ENCODE measurements at regions not wholly inside any gene's neighbourhood (a gene's known extent, or its start where the extent isn't known, plus 50 kb on each side); places are given as distances from the start of the nearest gene placed in this dataset.

GRCh38 chr3:117252208-117252607, 542.6 kb downstream of the TUSC7 start:
- TF ChIP-seq, protein P1, sequence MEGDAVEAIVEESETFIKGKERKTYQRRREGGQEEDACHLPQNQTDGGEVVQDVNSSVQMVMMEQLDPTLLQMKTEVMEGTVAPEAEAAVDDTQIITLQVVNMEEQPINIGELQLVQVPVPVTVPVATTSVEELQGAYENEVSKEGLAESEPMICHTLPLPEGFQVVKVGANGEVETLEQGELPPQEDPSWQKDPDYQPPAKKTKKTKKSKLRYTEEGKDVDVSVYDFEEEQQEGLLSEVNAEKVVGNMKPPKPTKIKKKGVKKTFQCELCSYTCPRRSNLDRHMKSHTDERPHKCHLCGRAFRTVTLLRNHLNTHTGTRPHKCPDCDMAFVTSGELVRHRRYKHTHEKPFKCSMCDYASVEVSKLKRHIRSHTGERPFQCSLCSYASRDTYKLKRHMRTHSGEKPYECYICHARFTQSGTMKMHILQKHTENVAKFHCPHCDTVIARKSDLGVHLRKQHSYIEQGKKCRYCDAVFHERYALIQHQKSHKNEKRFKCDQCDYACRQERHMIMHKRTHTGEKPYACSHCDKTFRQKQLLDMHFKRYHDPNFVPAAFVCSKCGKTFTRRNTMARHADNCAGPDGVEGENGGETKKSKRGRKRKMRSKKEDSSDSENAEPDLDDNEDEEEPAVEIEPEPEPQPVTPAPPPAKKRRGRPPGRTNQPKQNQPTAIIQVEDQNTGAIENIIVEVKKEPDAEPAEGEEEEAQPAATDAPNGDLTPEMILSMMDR (IDR thresholded peaks at IDR 0.05 in 2 of 3, conservative IDR thresholded peaks at IDR 0.05 in 1 of 3; ENCODE audit: insufficient read depth in 2 of 3, low read depth in 1 of 3, low read length in 3 of 3), result no peak
- TF ChIP-seq ZNF239 (CRISPR knock-in tag; IDR thresholded peaks at IDR 0.05) (no peak), NR2C2 (CRISPR knock-in tag; IDR thresholded peaks at IDR 0.05) (no peak), NR2C2 (tag; IDR thresholded peaks at IDR 0.05) (no peak), NONO (IDR thresholded peaks at IDR 0.05; ENCODE audit: low read depth in 2 of 2, low read length in 1 of 2) (no peak), SP2 (IDR thresholded peaks at IDR 0.05; ENCODE audit: extremely low read depth, low read depth, low read length, poor library complexity, severe bottlenecking) (no peak)

Data from K562 (cell line).